Stimulated activated naive CD8-positive, alpha-beta T cell treated with anti-CD3 and anti-CD28 coated beads, Interleukin-15, amount 100 ng/mL, for 72 hours (primary cell): ENCODE measurements at regions not wholly inside any gene's neighbourhood (a gene's known extent, or its start where the extent isn't known, plus 50 kb on each side); places are given as distances from the start of the nearest gene placed in this dataset.
A peak's percentile ranks its signal among the peaks of the same experiment; 100 is the strongest.
"Not testable (repeated sequence)": the region's sequence is repeated elsewhere in the genome, so short reads cannot be mapped to it uniquely, and the experiment has no call there.

Source experiments
- ATAC-seq: fragments of 150-1000 bp; cut with Tn5 transposase; 2 replicates; pipeline ENCODE4 v1.10.0; 2021; ENCODE audit warnings: mild to moderate bottlenecking, moderate library complexity
- DNase-seq, 2 donors: peaks; one replicate each; pipeline ENCODE4 v3.0.0; 2021 to 2022
- H3K27ac Mint-ChIP-seq, 2 donors: one replicate each; pipeline ENCODE4 v1.8.0; 2022; ENCODE audit warnings: mild to moderate bottlenecking in 2 of 2, mixed read lengths in 2 of 2, moderate library complexity in 2 of 2
- H3K27me3 Mint-ChIP-seq: one replicate; pipeline ENCODE4 v1.8.0; 2022; ENCODE audit warnings: mixed read lengths
- H3K4me1 Mint-ChIP-seq: one replicate; pipeline ENCODE4 v1.8.0; 2022; ENCODE audit warnings: mild to moderate bottlenecking, mixed read lengths
- H3K4me3 Mint-ChIP-seq, 2 donors: one replicate each; pipeline ENCODE4 v1.8.0; 2022; ENCODE audit warnings: mild to moderate bottlenecking in 2 of 2, mixed read lengths in 2 of 2, moderate library complexity in 1 of 2
- H3K9me3 Mint-ChIP-seq, 2 donors: one replicate each; pipeline ENCODE4 v1.8.0; 2022; ENCODE audit warnings: mixed read lengths in 2 of 2

DNA sequence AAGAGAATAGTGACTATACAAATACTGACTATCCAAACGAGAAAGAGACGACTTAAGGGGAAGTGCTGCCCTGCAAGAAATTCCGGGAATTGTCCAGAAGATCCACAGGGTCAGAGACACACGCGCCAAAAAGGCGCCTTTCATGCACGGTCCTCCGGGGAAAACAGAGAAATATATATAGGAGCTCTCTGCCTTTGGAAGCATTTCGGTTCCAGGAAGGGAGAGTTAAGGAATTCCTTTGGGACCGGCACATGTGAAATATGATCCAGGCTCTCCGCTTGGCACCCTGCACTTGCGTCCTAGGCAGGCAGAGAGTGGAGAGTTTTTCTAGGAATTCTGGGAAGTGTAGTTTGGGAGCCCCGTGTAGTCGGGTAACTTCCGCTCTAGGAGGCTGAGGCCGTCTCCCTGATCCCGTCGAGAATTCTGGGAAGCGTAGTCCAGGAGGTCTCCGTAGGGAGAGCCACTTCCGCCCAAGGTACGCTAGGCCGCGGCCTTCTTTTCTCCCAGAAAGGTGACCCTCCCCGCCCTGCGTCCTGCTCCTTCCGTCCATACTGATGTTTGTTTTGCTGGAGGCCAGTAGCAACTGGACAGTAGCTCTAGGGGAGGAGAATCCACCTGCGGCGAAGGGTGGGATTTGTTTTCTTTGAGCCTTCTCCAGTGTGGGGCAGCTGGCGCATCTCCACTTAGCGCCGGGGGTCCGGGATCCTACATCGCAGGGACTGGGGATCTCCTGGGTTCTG, 69.4 kb upstream of the GPR39 start:
- H3K4me1 Mint-ChIP-seq, DNase-seq, H3K27ac Mint-ChIP-seq, H3K9me3 Mint-ChIP-seq, ATAC-seq, H3K4me3 Mint-ChIP-seq: not testable (repeated sequence)
- peaks cover 15% of the 10 kb centered on the region for H3K27me3 Mint-ChIP-seq

DNA sequence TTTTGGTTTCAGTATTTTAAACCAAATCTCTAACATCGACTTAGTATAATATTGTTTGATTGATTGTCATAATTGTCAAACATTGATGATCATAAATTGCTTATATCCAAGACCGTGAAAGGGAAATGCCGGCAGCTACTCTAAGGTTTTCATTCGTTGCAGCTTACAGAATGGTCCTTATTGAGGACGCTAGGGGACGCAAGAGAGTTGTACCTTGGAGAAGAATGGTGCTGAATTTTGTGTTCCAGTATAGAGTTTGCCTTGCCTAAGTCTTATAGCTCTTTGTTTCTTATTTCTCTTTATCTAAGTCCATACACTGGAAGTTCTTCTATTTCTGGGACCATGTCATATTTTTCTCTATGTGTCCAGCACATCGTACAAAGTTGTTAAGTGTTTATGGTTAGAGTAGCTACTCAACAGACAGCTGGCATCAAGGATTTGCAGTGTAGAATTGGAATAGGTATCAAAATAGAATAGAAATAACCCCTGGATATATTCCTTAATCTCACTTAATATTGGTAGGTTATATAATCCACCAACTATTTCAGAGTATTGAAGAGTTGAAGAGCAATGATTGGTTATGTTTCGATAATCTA, 67.4 kb upstream of the GPR39 start:
- H3K27me3 Mint-ChIP-seq: peaks cover 15% of the 10 kb centered on the region
- not testable (repeated sequence) for ATAC-seq, H3K4me3 Mint-ChIP-seq, H3K4me1 Mint-ChIP-seq, DNase-seq, H3K27ac Mint-ChIP-seq, H3K9me3 Mint-ChIP-seq

DNA sequence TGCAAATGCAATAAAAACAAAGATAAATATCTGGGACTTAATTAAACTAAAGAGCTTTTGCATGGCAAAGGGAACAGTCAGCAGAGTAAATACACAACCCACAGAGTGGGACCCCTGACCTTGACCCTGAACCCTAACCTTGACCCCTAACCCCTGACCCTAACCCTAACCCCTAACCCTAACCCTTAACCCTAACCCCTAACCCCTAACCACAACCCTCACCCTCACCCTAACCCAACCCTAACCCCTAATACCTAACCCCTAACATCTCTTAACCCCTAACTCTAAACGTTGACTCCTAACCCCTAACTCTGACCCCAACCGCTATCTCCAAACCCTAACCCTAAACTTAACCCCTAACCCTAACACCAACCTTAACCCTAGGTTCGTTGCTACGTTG, 64.9 kb upstream of the GPR39 start:
- H3K4me3 Mint-ChIP-seq, H3K27ac Mint-ChIP-seq, H3K9me3 Mint-ChIP-seq, ATAC-seq, H3K4me1 Mint-ChIP-seq, DNase-seq: not testable (repeated sequence)
- H3K27me3 Mint-ChIP-seq: peaks cover 11% of the 10 kb centered on the region

DNA sequence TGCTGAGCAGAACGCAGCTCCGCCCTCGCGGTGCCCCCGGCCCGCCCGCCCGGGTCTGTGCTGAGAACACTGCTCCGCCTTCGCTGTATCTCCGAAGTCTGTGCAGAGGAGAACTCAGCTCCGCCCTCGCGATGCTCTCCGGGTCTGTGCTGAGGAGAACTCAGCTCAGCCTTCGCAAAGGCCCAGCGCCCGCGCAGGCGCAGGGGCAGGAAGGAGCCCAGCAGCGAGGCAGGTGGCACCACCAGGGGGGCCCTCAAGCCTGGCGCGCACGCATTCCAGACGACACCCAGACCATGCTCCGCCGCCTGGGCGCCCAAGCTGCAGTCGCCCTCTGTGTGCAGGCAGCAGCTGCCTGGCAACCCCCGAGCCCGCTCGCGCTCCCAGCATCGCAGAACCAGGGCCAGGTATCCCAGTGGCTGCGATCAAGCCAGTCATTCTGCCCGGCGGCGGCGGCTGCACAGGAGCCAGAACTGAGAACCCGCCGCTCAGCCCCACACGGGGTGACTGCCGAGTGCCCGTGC, 64.1 kb upstream of the GPR39 start:
- H3K4me1 Mint-ChIP-seq, H3K4me3 Mint-ChIP-seq, DNase-seq, H3K27me3 Mint-ChIP-seq, H3K27ac Mint-ChIP-seq, H3K9me3 Mint-ChIP-seq: not testable (repeated sequence)
- ATAC-seq: peak; percentile 35

DNA sequence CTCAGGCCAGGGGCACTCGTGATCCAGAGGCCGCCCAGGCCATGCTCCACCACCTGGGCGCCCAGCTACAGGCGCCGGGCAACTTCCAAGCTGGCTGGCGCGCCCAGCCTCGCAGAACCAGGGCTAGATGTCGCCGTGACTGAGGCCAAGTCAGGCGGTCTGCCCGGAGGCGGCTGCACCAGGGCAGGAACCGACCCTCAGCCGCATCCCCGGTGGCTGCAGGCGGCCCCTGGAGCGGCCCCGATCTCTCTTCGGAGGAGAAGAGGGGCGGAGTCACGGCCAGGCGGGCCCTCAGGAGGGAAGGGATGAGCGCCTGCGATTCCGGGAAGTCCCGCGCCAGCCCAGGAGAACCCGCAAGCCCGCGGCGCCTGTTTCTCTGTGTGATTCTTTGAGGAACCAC, 63.2 kb upstream of the GPR39 start:
- H3K4me1 Mint-ChIP-seq, DNase-seq, H3K27me3 Mint-ChIP-seq, H3K9me3 Mint-ChIP-seq, H3K27ac Mint-ChIP-seq, H3K4me3 Mint-ChIP-seq, ATAC-seq: not testable (repeated sequence)

DNA sequence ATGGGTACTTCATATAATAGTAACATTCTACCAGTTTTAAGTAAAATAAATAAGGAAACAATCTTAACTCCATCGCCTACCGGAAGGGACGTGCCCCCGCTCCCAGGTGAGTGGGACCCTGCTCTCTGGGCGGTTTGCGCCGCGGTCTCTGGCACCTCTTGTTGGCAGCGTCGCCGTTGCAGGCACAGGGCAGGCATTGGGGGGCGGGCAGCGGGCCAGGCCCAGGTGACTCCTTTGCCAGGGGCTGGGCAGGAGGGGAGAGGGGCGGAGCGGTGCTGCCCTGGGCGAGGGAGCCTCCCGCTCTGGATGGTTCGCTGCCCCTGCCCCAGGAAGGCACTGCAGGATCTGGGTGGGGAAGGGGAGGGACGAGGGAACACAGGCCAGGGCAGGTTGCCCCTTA, 55.6 kb upstream of the GPR39 start:
- H3K4me3 Mint-ChIP-seq, ATAC-seq, H3K27ac Mint-ChIP-seq, H3K27me3 Mint-ChIP-seq, H3K4me1 Mint-ChIP-seq, DNase-seq: not testable (repeated sequence)
- H3K9me3 Mint-ChIP-seq: peaks cover 9 to 10% of the 10 kb centered on the region in 2 donors

DNA sequence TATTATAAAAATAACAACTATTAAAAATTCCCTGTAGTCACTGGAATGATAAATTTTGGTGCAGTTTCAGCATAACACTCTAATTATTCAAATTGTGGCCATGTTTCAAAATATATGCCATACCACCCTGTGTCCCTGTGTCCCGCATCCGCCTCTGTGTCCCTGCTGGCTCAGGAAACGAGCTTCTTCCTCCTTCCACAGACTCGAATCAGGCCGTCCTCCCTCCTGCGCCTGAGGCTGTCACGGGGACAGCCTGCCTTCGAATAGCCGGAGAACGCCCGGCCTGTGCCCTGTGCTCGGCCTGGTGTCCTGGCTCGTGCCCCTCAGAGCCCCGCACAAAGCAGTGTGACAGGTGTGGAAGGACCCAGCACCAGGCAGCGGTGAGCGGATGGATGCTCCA, 55.1 kb upstream of the GPR39 start:
- not testable (repeated sequence) for H3K4me1 Mint-ChIP-seq, ATAC-seq, H3K4me3 Mint-ChIP-seq, H3K27ac Mint-ChIP-seq, H3K27me3 Mint-ChIP-seq, DNase-seq
- H3K9me3 Mint-ChIP-seq: peaks cover 13 to 15% of the 10 kb centered on the region in 2 donors

DNA sequence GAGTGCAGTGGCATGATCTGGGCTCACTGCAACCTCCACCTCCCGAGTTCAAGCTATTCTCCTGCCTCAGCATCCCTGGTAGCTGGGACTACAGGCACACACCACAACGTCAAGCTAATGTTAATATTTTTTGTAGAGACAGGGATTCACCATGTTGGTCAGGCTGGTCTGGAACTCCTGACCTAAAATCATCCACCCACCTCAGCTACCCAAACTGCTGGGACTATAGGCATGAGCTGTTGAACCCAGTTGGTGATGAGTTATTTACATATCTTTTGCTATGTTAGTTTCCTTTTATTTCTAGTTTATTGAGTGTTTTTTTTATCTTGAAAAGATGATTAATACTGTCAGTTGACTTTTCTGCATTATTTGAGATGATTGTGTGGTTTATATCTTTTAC, 53.3 kb upstream of the GPR39 start:
- not testable (repeated sequence) for H3K4me1 Mint-ChIP-seq, H3K27ac Mint-ChIP-seq, DNase-seq, ATAC-seq, H3K27me3 Mint-ChIP-seq, H3K4me3 Mint-ChIP-seq
- H3K9me3 Mint-ChIP-seq: peaks cover 13 to 16% of the 10 kb centered on the region in 2 donors

DNA sequence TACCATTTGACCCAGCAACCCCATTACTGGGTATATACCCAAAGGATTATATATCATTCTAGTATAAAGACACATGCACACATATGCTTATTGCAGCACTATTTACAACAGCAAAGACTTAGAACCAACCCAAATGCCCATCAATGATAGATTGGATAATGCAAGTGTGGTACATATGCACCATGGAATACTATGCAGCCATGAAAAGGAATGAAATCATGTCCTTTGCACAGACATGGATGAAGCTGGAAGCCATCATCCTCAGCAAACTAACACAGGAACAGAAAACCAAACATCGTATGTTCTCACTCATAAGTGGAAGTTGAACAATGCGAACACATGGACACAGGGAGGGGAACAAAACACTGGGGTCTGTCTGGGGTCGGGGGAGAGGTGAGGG, 50.6 kb upstream of the GPR39 start:
- H3K4me3 Mint-ChIP-seq, ATAC-seq, H3K4me1 Mint-ChIP-seq, H3K27me3 Mint-ChIP-seq, H3K27ac Mint-ChIP-seq, DNase-seq: not testable (repeated sequence)
- peaks cover 13 to 16% of the 10 kb centered on the region in 2 donors for H3K9me3 Mint-ChIP-seq

DNA sequence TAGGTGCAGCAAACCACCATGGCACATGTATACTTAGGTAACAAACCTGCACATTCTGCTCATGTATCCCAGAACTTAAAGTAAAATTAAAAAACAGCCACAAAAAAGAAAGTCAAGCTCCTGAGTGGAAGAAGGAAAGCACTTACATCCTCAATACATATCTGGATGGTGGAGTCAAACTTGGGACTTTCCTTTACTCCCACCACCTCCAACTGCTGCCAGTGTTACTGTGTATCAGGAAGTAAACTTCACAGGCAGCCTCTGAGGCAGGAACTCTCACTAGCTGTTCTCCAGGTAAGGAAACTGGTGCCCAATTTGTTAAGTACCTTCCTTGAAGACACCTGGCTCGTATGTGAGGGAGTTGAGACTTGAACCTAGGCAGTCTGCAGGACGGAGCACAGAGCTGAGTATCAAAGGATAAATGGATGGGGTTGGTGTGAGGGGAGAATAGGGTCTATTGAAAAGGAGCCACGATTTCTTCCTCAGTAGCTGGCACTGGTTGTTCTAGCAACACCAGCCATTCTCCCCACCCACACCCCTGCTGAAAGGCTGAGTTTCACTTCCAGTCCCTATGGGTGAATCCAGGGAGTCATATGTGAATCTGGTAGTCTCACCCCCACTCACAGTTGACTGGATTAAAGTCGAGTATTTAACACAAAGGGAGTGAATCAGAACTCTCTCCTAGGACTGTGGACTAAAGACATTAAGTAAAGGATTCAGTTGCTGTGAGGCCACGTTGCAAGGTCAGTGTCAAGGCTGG, 50.0 kb upstream of the GPR39 start:
- ATAC-seq (no peak), DNase-seq (no peak)
- Mint-ChIP-seq H3K9me3 (peaks cover 13 to 16% of the 10 kb centered on the region in 2 donors), H3K4me3 (no peak overlapping the region), H3K4me1 (no peaks in the 10 kb centered on the region), H3K27me3 (peaks cover 7% of the 10 kb centered on the region), H3K27ac (no peak overlapping the region)
